Glutamatergic neuron (in vitro differentiated cells): ENCODE measurements at regions not wholly inside any gene's neighbourhood (a gene's known extent, or its start where the extent isn't known, plus 50 kb on each side); places are given as distances from the start of the nearest gene placed in this dataset.
"Not testable (repeated sequence)": the region's sequence is repeated elsewhere in the genome, so short reads cannot be mapped to it uniquely, and the experiment has no call there.

Experiments
- DNase-seq: peaks from one replicate; pipeline ENCODE4 v3.0.0; 2022
- H3K27ac Mint-ChIP-seq: one replicate; pipeline ENCODE4 v1.8.0; 2020; ENCODE audit warnings: mild to moderate bottlenecking, mixed read lengths, inconsistent platforms; ENCODE audit not compliant: unreplicated experiment
- H3K27me3 Mint-ChIP-seq: one replicate; pipeline ENCODE4 v1.8.0; 2020; ENCODE audit warnings: mild to moderate bottlenecking, moderate library complexity, mixed read lengths, inconsistent platforms; ENCODE audit not compliant: unreplicated experiment
- H3K36me3 Mint-ChIP-seq: one replicate; pipeline ENCODE4 v1.8.0; 2020; ENCODE audit warnings: mild to moderate bottlenecking, mixed read lengths, inconsistent platforms; ENCODE audit not compliant: unreplicated experiment
- H3K4me1 Mint-ChIP-seq: one replicate; pipeline ENCODE4 v1.8.0; 2020; ENCODE audit warnings: mild to moderate bottlenecking, low read depth, mixed read lengths, inconsistent platforms; ENCODE audit not compliant: unreplicated experiment
- H3K4me3 Mint-ChIP-seq: one replicate; pipeline ENCODE4 v1.8.0; 2020; ENCODE audit warnings: mild to moderate bottlenecking, mixed read lengths, inconsistent platforms; ENCODE audit not compliant: unreplicated experiment
- H3K9me3 Mint-ChIP-seq: one replicate; pipeline ENCODE4 v1.8.0; 2020; ENCODE audit warnings: mild to moderate bottlenecking, moderate library complexity, mixed read lengths, inconsistent platforms; ENCODE audit not compliant: unreplicated experiment
- CTCF ChIP-seq: fragments of 200-600 bp; sonication (generic); IDR thresholded peaks from one replicate; pipeline ENCODE4 v1.5.0; 2021; ENCODE audit not compliant: partially characterized antibody, unreplicated experiment

- DNase-seq: no peak
- Mint-ChIP-seq H3K9me3 (no peaks in the 10 kb centered on the region), H3K27me3 (no peaks in the 10 kb centered on the region), H3K36me3 (no peaks in the 10 kb centered on the region), H3K27ac (no peak overlapping the region), H3K4me3 (no peak overlapping the region), H3K4me1 (peaks cover 2% of the 10 kb centered on the region)
- TF ChIP-seq CTCF: no peak
Observed at GRCh38 chr18:4781873-4782272, 326.8 kb upstream of the DLGAP1 start.

GRCh38 chr18:4765401-4765800 lies 310.3 kb upstream of the DLGAP1 start:
- DNase-seq: no peak
- no peaks in the 10 kb centered on the region for H3K4me1 Mint-ChIP-seq
- H3K36me3 Mint-ChIP-seq: no peaks in the 10 kb centered on the region
- H3K9me3 Mint-ChIP-seq: no peaks in the 10 kb centered on the region
- H3K4me3 Mint-ChIP-seq: no peak overlapping the region
- H3K27me3 Mint-ChIP-seq: no peaks in the 10 kb centered on the region
- no peak for TF ChIP-seq CTCF
- H3K27ac Mint-ChIP-seq: no peak overlapping the region

- H3K27ac Mint-ChIP-seq: no peak overlapping the region
- H3K9me3 Mint-ChIP-seq: no peaks in the 10 kb centered on the region
- DNase-seq: no peak
- no peaks in the 10 kb centered on the region for H3K4me1 Mint-ChIP-seq
- no peaks in the 10 kb centered on the region for H3K27me3 Mint-ChIP-seq
- no peak for TF ChIP-seq CTCF
- H3K36me3 Mint-ChIP-seq: no peaks in the 10 kb centered on the region
- H3K4me3 Mint-ChIP-seq: no peak overlapping the region
Observed at GRCh38 chr18:4762330-4762729, 307.2 kb upstream of the DLGAP1 start.

DNA sequence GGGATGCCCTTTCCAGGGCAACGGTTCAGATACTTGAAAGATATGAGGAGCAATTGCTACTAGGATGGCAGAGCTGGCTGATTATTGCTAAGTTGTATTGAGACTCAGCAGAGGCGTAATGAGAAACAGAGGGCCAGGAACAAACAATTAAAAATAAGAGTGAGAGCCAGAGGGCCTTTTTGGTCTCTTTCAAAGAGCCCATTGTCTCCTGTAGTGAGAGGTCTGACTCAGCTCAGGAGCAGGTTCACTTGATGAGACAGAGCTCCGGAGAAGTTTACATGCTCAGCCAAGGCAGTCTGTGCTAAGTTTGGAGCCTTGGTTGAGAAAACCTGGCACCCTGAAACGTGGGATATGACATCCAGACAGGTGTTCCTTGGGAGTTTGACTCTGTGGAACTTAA lies 303.9 kb upstream of the DLGAP1 start:
- no peak for DNase-seq
- no peak overlapping the region for H3K4me3 Mint-ChIP-seq
- no peaks in the 10 kb centered on the region for H3K4me1 Mint-ChIP-seq
- no peaks in the 10 kb centered on the region for H3K9me3 Mint-ChIP-seq
- no peak for TF ChIP-seq CTCF
- no peak overlapping the region for H3K27ac Mint-ChIP-seq
- H3K36me3 Mint-ChIP-seq: no peaks in the 10 kb centered on the region
- no peaks in the 10 kb centered on the region for H3K27me3 Mint-ChIP-seq

- H3K27me3 Mint-ChIP-seq: no peaks in the 10 kb centered on the region
- DNase-seq: no peak
- peaks cover 3% of the 10 kb centered on the region for H3K9me3 Mint-ChIP-seq
- H3K4me1 Mint-ChIP-seq: no peaks in the 10 kb centered on the region
- no peak for TF ChIP-seq CTCF
- H3K4me3 Mint-ChIP-seq: no peak overlapping the region
- H3K27ac Mint-ChIP-seq: no peak overlapping the region
- no peaks in the 10 kb centered on the region for H3K36me3 Mint-ChIP-seq
Observed at GRCh38 chr18:4755848-4756247, 300.7 kb upstream of the DLGAP1 start.

DNA sequence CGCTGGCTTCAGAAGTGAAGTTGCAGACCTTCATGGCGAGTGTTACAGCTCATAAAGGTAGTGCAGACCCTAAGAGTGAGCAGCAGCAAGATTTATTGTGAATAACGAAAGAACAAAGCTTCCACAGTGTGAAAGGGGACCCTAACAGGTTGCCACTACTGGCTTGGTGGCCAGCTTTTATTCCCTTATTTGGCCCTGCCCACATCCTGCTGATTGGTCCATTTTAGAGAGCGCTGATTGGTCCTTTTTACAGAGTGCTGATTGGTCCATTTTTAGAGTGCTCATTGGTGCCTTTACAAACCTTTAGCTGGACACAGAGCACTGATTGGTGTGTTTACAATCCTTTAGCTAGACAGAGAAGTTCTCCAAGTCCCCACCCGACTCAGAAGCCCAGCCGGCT lies 298.0 kb upstream of the DLGAP1 start:
- not testable (repeated sequence) for H3K36me3 Mint-ChIP-seq, H3K4me3 Mint-ChIP-seq, H3K27me3 Mint-ChIP-seq, H3K4me1 Mint-ChIP-seq, H3K9me3 Mint-ChIP-seq, H3K27ac Mint-ChIP-seq, DNase-seq
